ENCODE measurements at regions not wholly inside any gene's neighbourhood (a gene's known extent, or its start where the extent isn't known, plus 50 kb on each side); places are given as distances from the start of the nearest gene placed in this dataset.

DNA sequence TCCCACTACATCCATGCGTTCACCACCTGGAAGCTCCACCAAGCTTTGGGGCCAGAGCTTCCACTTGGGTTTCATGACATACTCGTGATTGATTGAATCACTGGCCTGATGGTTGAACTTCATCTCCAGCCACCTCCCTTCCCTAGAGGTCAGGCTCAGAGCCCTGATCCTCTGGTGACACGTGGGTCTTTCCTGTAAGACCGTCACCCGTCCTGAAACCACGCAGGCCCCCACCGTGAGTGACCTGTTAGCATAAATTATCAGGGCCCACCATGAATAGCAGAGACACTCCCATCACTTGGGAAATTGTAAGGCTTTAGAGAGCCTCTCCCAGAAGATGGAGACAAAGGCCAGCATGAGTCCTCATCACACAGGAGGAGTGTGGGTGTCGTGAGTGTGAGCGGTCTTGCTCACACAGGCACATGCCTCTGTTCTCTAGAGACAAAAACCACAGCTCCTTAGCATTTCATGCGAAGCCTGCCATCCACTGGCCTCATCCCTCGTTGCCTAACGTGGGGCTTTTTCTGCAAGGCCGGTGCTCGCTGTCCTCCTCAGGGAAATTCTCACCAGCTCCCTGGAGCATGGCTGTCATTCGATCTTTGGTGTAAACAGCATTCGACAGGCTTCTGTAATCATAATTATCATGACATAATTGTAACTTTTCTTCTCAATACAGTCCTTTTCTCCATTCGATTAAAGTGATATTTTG is 65.1 kb upstream of the DUSP22 start:
- DNase-seq, result no peak

- no peak for DNase-seq
Measured at GRCh38 chr6:227812-228338, 64.4 kb upstream of the DUSP22 start.

- no peak for DNase-seq
Measured at GRCh38 chr6:228881-229651, 63.2 kb upstream of the DUSP22 start.

DNA sequence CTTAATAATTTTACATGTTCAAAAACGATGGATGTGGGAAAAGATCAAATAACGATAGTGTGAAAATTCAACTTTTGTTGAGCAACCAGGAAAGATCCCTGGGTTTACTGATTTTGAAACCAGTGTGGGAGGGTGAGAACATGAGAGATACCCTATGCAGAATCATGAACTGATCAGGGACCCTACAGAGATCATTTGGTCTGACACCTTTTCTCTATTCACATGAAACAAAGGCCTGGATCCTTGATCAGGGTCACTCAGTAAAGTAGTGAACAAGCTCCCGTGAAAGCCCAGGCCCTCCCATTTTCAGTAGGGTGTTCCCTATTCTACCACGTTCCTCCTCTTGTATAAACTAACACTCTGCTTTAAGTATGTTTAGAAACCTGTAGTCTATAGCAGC is 60.5 kb upstream of the DUSP22 start:
- DNase-seq, result no peak

DNA sequence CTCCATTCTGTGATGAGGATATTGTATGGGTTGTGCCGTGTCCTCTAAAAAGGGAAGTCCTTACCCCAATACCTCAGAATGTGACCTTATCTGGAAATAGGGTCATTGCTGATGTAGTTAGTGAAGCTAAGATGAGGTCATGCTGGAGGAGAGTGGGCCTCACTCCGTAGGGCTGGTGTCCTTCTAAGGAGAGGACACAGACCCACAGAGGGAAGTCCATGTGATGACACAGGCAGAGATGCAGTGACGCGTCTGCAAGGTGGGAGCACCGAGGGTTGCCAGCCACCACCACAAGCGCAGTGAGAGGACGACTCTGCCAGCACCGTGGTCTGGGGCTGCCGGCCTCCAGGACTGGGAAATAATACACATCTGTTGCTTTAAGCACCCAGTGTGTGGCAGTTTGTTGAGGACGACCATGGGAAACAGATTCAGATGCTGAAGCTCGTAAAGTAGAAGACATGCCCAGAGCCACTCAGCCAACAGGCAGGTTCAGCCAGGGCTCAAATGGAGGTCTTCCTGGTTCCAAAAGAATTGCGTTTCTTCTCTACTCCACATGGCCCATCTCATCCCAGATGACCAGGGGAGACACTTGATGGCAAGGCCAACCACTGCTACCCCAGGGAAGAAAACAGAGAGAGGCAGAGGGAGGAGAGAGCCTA is 59.2 kb upstream of the DUSP22 start:
- no peak for DNase-seq

GRCh38 chr6:234706-235372 is 57.4 kb upstream of the DUSP22 start:
- DNase-seq, result no peak

DNA sequence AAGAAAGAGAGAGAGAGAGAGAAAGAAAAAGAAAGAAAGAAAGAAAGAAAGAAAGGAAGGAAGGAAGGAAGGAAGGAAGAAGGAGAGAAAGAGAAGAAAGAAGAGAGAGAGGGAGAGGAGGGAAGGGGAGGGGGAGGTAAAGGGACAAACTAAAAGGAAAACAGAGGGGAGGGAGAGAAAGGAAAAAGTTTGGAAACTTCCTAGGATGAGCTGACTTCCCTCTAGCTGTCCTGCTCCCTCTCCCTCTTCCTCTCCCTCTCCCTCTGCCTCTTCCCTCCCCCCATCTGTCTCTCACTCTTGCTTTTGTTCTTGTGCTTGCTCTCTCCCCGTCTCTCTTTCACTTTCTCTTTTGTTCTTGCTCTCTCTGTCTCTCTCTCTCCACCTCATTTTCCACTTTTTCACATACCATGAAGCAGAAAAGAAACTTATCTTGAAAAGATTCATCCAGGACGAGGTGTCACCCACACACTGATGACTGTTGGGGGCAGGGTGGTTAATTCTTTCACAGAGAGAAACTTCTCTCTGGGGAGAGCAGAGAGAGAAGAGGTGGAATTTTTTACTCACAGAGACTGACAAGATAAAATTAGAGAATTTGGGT is 56.4 kb upstream of the DUSP22 start:
- DNase-seq, result no peak

GRCh38 chr6:236519-236918 is 55.8 kb upstream of the DUSP22 start:
- no peak for DNase-seq

GRCh38 chr6:240151-240550 is 52.1 kb upstream of the DUSP22 start:
- DNase-seq, result no peak

DNA sequence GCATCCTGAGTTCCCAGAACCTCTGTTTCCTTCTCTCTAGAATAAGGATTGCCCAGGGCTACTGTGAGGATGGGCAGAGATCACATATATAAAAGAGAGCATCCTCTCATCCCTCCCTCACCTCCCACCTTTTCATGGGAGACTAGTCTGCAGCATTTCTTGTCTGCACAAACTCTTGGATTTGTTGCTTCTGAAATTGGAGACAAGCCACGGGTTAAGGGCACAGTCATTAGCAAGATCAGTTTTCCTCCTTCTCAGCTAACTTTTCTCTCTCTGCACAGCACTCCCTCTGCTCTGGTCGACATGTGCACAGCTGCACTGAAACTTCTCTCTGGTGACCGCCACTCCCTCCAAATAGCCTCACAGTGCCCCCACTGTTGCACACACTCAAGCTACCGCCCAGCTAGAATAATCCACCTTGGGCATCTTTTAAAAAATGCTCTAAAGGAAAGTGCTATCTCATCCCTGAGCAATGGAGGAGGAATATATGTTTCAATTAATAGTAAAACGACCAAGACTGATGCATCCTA is 50.9 kb upstream of the DUSP22 start:
- DNase-seq, result no peak

All from DMS79 (cell line).